Non-pigmented ciliary epithelial cell (primary cell): ENCODE measurements at regions not wholly inside any gene's neighbourhood (a gene's known extent, or its start where the extent isn't known, plus 50 kb on each side); places are given as distances from the start of the nearest gene placed in this dataset.
"Not testable (repeated sequence)": the region's sequence is repeated elsewhere in the genome, so short reads cannot be mapped to it uniquely, and the experiment has no call there.

Source experiments
- DNase-seq: peaks from one replicate; pipeline ENCODE4 v3.0.0-alpha.2; 2010; ENCODE audit warnings: low read depth

DNA sequence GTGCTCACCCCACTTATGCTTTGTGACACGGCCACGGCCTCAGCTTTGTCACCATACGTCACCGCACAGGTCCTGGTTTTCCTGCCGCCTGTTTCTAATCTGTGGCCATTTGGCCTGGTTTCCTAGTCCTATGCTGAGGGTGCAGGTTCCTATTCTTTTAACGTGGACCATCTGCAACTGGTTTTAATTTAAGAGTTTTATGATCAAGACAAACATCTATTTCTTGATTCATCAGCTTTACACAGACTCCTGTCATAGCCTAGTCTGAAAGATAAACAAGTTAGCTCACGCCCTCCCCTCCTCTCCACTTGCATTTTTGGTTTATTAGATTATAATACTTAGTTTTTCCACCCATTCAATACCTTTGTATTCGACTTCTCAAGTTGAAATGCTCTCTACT is 97.5 kb upstream of the RPS6KA2 start:
- no peak for DNase-seq

DNA sequence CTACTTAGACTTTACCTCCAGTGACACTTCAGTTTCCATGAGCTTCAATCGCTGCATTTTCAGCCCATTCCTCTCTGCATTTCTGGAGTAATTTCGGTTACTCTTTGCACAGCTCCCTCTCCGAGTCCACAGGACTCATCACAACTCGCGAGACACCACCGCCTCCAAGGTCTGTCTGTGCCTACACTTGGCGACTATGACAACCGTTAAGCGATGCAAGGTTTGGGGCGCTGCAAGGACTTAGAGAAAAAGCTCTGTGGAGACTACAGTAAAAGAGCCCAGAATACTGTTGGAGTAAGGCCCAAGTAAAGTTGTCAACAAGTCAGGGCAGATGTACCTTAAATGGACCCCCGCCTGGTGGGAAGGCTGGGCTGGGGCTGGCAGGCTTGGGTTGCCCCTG is 95.7 kb upstream of the RPS6KA2 start:
- DNase-seq = no peak

DNA sequence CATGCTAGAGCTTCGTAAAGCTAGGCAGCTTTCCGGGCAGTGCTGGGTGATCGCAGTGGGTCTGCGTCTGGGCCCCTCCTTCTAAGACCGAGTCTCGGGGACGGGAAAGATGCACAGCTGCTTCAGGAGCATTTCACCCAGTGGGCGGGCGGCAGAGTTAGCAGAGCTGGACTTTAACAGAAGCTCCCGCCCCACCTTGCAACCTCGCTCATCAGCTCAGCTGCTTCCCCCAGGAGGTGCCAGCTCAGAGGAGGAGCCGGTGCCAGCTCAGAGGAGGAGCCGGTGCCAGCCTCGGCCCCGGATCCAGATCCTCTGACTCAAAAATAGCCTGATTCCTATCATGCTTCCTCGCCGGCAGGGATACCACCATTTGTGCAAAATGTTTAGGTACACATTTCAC is 94.5 kb upstream of the RPS6KA2 start:
- no peak for DNase-seq

DNA sequence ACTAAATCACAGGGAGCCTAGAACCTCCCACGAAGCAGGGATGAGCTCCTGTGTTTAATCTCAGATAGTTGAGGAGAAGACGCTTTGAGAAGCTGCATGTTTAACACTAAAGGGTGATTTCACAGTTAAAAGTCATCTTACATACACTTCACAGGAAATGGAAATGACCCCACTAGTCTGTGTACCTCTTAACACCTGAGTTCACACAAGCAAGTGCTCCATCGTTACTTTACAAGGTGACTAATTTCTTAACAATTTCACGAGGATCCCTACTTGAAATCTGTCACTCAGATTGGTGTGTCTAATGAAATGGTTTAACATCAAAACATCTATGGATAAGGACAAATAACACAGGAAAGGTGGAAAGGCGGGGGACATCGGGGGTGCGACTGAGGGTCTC is 93.8 kb upstream of the RPS6KA2 start:
- no peak for DNase-seq

DNA sequence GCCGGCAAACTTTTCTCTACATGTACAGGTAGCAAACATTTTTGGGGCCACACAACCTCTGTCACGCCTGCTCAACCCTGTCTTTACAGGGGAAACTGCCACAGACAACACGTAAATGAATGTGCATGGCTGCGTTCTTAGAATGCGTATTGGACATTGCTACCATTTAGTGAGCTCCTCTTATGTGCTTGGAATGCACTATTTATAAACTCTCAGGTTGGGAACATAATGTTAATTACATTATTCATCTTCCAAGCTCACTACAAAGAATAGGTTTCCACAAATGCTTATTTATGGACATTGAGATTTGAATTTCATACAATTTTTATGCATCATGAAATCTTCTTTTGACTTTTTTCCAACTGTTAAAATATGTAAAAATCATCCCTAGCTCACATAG is 92.0 kb upstream of the RPS6KA2 start:
- no peak for DNase-seq

DNA sequence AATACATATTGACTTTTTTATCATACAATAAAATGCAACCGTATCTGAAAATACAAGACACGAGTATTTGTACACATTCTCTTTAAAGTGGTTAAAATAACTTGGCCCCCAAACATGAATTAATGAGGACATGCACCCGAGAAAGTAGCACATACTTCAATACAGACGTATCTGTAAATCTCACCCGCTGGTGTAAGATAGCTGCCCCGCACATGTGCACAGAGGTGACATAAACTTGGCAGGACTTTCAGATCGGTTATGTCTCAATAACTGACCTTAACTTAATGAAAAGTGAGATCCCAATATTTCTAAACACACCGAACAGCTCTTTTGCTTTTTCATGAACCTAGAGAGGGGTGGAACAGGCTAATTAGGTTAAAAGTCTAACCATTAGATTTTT is 91.5 kb upstream of the RPS6KA2 start:
- DNase-seq = no peak

DNA sequence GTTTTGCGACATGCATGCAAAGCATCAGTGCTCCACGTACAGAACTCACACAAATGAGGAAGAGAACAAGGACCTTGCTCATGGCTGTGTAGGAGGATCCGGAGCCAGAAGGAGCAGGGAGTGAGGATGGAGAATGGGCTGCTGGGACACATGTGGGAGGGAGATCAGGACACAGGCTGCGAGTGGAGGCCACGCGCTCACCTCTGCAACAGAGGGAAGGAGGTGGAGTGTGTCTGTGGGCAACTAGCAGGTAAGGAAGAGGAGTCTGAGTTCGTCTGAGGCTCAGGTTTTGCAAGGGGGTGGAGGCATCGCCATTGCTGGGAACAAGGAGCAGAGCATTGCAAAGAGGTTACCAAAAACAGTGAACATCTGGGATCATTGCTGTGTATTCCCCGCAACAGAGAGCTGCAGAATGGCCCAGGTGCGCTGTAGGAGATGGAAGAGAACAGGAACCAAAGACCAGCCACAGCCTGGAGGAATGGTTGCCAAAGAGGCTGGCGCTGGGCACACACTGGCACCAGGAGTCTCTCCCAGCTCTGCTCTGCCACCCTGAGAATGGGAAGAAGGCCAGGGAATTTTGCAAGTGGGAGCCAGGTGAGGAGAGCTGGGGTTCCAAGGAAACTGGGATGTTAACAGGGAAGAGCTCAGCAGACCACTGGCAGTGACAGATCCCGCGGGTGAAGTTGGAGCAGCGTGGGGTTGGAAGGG is 90.0 kb upstream of the RPS6KA2 start:
- DNase-seq = no peak

DNA sequence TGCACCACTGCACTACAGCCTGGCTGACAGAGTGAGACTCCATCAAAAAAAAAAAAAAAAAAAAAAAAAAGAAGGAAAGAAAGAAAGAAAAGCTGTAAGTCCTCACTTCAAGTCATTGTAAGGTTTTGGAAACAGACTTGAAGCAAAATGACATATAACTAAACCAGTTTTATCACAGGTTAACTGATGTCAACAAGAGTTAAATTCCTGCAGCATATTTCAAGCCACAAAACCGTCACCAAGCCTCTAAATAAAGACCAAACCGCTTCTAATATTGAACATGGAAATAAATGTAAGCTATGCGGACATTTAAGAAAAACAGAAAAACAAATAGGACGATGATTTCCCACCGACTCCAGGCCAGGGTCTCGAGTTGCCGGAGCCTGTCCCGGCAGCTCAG is 88.9 kb upstream of the RPS6KA2 start:
- DNase-seq = no peak

DNA sequence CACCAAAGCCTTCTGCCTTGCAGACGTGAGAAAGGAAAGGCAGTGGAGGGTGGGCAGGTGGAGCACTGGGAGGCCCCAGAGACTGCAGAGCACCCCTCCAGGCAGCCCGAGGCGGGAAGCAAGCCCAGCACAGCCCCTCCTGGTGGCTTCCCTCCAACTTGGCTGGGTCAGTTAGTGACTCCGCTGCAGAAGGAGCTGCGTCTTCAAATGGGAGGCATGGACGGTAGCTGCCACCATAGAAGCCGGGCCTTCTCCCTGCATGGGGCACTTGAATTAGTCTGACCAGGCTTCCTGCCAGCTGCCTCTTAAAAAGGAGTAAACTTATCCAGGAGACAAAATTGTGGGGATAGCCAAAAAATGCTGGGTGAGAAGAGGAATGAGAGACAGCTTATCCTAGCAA is 88.0 kb upstream of the RPS6KA2 start:
- no peak for DNase-seq

DNA sequence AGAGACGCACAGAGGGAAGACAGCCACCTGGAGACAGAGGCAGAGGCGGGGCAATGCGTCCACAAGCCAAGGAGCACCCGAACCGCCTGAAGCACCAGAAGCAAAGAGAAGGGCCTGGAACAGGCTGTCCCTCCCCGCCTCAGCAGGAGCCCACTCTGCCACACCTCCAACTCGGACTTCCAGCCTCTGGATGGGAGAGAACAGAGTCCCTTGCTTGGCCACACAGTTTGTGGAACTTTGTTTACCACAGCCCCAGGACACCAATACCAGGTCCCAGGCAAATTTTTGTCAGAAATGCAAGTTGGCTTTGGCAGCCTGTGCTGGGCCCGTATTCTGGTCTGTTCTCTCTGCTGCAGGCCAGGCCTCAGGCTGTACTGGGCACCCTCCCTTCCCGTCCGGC is 87.5 kb upstream of the RPS6KA2 start:
- no peak for DNase-seq

DNA sequence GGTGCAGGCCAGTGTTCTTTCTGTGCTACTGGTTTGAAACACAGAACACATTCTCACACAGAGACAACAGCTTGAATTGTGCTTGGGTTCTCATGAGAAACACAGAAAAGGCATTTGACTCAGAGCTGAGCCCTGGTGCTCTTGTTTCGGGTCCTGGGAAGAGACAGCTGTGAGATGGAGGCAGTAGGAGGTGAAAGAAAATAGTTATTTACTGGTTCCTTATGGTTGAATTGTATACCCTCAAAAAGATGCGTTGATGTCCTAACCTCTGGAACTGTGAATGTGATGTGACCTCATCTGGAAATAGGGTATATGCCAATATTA is 87.1 kb upstream of the RPS6KA2 start:
- no peak for DNase-seq

DNA sequence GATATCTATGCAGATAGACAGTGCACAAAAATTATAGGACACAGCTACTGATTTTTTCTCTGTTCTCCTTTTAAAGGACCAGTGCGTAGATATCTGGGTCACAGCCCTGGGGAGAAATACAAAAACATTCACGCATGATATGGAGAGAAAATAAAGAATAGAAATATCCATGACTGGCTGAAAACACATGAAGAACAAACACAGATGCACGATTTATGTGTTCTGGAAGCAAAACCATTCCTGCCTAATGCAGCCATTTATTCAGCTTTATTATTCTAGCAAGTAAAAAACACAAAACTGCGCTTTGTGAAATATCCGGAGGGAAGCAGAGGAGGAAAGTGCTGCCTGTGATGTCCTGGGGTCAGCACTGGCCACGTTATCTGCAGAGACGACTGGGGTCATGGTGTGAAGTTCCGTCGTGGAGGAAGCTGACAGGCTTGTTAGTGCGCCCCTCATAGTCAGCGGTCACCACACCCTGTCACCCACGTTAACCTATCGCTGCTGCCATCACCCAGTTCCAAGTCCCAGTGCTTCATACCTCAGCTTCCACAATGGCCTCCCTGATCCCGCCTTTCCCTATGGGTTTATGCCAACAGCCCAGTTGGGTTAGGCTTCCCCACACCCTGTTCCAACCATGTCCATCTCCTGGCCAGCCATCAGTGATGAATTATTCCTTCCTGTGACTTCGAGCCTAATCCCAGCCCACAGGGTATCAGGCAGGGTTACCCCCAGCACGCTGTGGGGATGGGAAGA is 86.6 kb upstream of the RPS6KA2 start:
- DNase-seq = no peak

DNA sequence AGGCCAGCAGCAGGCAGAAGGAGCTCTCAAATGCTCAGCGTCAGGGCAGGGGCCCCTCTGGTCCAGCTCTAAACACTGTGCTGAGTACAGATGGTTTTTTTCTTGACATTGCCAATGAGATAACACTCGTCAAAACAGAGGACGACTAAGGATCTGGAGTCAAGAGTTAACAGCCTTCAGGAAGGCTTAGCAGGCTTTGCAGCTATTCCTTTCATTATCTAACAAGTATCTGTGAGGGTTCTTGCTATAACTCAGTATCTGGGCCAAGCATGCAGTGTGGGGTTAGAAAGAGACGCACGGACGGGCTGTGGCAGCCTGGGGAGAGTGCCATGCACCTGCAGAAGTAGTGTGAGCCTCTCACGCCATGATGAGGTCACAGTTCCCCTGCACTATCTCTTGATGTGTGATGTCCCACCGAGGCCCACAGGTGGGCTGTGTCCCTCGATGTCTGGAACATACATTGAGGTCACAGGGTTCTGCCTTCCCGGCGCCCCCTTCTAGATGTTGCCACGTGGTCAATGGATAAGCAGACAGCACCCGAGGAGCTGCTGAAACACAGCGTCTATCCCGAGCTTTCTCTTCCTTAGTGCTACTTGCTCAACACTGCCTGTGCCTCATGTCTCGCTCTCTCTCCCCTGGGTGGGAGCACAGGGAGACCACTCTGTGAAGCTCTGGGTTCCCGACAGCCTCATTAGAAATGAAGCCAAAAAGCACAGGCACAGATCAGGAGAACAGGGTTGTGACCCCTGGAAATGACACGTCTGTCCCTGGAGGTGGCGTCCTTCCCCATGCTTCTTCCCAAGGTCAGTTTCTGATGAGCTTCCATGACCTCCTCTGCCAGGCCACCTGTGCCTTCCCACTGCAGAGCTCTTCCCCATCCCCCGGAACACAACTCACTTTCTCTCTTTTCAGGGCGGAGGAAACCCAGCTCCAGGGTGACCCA is 85.5 kb upstream of the RPS6KA2 start:
- DNase-seq = no peak

DNA sequence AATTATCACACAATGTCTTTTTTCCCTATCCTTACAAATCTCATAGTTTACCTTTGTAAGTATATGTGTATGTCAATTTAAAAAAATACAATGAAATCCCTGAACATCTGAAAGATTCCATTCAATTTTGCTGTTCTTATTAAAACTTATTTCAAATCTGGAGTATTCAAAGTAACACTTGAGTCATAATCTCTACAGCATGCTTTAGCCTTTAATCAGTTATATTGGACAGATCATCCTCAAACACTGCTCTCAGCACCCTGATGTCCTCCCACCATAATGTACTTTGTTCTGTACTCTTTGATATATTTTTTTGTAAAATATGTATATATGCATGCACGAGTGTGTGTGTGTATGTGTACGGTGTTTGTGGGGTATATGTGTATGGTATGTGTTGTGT is 83.0 kb upstream of the RPS6KA2 start:
- no peak for DNase-seq

DNA sequence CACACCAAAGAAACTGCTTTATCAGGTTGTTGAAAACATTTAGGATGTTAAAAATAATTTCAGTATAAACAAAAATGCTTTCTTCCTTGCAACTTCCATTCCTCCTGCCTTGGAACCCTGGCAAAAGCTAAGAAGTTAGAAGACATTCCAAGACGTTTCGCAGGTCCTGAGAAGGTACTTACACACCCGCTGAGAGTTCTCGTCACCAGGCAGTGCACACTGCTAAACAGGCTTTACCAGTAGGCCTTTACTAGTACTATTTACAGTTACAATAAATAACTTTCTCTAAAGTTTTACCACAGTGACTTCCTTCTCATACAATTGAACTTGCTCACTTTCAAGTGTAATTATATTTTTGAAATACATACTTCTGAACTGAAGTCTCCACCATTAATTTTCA is 81.4 kb upstream of the RPS6KA2 start:
- no peak for DNase-seq

DNA sequence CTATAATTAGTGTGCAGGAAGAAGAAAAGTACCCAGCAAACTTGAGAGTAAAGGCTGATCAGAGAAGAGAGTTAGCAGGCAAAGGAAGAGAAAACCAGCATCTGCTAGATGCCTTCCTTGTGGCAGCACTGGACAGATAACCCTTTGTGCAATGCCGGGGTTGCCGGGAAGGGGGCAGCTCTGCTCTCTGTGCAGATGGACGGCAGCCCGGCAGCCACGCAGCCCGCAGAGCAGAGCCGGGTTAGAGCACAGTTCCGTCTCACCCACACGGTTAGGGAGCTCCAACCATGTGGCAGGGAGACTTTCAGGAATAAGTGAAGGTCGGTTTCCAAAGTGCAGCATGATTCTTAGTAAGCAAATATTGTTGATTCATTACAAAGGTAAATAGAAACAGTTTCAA is 80.0 kb upstream of the RPS6KA2 start:
- DNase-seq = no peak

DNA sequence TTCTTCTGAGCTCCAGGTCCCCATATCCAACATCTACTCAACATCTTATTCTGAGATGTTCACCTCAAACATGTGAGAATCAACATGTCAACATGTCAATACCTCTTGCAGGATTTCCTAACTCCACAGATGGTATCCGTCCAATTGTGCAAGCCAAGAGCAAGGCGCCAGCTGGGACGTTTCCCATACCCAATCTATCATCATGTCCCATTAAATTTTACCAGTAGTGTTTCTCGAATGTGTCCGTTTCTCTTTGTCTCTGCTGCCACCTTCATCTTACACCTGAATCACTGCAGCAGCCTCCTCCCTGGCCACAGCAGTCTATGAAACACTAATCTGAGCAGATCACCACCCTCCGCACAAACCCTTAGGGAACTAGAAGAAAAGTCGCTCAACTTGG is 78.0 kb upstream of the RPS6KA2 start:
- no peak for DNase-seq

DNA sequence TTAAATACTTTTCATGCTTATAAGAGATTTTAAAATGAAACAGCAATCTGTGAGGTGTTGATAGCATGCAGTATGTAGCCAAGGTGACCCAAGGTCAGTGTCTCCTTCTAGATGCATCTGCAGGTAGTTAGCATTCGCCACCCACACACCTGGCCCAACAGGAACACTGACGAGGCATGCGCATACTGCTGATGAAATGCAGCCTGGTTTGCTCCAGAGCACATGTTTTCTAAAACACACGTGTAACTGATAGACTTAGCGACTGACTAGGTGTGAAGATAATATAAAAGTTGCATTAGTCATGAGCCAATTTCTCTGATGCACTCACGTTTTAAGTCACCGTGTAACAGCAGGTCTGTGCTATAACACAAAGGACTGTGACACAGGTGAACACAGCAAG is 77.1 kb upstream of the RPS6KA2 start:
- no peak for DNase-seq

DNA sequence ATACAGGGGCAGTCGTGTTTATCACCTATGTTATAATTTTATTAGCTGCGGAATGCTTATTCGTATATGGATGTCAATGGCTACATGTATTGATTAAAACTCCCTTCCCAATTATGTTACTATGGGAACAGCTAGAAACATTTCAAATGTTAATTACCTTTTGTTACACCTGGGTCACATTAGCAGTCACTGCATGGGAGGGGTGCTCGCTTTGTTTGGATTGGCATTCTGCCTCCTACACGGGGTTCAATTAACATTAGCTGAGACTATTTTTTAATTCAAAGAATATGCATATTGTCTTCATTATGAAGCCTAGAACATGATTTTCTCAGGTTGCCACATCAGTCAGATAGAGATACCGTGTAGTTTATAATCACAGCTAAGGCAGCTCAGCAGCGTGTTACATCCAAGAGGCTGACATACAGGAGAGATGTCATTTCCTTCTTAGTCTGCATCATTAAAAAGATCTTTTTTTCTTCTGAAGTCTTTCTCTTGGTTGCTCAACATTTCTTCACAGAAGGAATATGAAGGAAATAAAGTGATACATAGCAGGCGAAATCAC is 76.2 kb upstream of the RPS6KA2 start:
- no peak for DNase-seq

DNA sequence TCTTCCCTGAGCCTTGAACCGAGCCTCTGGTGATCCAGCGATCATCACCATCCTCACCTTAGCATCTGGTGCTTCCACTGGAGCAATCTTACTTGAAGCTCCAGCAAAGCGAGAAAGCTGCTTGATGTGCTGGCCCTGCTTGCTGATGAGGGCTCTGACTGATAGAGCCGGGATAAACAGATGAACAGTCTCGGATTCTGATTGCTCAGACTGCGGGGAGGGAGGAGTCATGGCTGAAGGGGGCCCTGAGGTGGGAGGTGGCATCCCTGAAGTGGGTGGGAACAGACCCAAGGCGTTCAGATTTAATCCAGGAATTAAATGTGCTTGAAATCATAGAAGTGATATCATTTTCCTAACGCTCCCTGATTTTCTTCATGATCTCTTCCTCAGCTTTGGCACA is 74.4 kb upstream of the RPS6KA2 start:
- DNase-seq = not testable (repeated sequence)

DNA sequence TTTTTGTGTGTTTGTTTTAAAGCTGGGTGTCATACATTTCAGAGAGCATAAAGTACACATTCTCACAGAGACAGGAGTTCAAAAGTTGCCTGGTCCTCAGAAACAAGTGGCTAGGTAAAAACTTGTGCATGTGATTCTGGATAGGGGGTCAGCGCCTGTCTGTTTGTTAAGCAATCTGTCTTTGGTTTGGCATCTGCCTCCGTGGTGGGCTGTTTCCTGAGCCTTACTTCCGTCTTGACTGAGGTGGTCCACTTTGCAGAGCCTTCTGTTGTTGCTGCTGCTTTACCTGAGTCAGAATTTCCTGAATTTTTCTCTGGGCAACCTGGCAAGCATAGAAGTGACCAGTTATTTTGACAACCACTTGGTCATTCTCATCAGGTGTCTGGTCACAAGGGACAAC is 73.8 kb upstream of the RPS6KA2 start:
- DNase-seq = not testable (repeated sequence)

DNA sequence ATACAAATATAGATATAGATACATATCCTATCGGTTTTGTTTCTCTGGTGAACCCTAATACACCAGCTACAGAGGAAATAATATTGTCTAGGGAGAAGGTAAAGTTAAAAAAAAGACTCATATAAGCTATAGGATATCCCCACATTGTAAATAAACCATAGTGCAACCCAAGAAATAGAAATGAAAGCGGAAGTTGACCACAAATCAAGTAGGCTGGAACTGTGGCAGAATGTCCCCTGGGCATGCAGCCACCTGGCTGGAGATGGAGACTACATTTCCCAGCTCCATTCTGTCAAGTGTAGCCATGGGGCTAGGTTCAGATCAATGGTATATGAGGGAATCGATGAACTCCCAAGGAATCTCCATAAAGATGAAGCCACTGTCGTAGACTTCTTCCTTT is 70.1 kb upstream of the RPS6KA2 start:
- DNase-seq = no peak

DNA sequence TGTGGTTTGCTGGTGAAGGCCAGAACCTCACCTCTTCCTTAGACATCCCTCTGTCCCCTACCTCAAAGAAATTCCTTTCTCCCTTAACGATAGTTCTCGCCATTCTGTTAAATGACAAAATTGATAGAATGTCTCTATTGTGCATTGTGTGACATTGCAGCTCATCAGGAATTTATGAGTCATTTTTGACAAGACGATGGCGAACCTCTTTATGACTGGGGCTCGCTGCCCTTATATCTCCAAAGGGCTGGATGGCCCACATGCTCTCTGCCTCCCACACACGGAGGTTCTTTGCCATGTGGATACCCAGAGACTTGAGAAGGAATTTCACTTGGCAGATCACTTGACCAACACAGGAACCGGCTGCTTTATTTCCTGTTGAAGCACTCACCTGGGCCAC is 66.8 kb upstream of the RPS6KA2 start:
- no peak for DNase-seq
